Stomach (tissue), 8 donors: ENCODE measurements at regions not wholly inside any gene's neighbourhood (a gene's known extent, or its start where the extent isn't known, plus 50 kb on each side); places are given as distances from the start of the nearest gene placed in this dataset.
"Not testable (repeated sequence)": the region's sequence is repeated elsewhere in the genome, so short reads cannot be mapped to it uniquely, and the experiment has no call there.

Source experiments
- DNase-seq, 2 donors: peaks; one replicate each; pipeline versions ENCODE4 v3.0.0 to v3.0.0-alpha.2; 2013 to 2019
- H3K27ac ChIP-seq, 5 donors: fragments of 200-600 bp in 4 of 5; sonication (generic) in 4 of 5; one replicate each; pipeline ENCODE4 v1.5.1; 2013 to 2019; ENCODE audit warnings: mild to moderate bottlenecking in 1 of 5, moderate library complexity in 1 of 5
- H3K27me3 ChIP-seq, 3 donors: fragments of 200-600 bp; sonication (generic); one replicate each; pipeline ENCODE4 v1.5.1; 2017 to 2019; ENCODE audit warnings: mixed run types in 1 of 3
- H3K36me3 ChIP-seq, 4 donors: fragments of 200-600 bp; sonication (generic); 1 replicate in 3 of 4; 2 replicates in 1 of 4; pipeline ENCODE4 v1.5.1; 2016 to 2019
- H3K4me1 ChIP-seq, 4 donors: fragments of 200-600 bp; sonication (generic); one replicate each; pipeline ENCODE4 v1.5.1; 2016 to 2019
- H3K4me3 ChIP-seq, 4 donors: fragments of 200-600 bp; sonication (generic) in 3 of 4; one replicate each; pipeline ENCODE4 v1.5.1; 2016 to 2019; ENCODE audit warnings: mild to moderate bottlenecking in 1 of 4
- H3K9me3 ChIP-seq, 4 donors: fragments of 200-600 bp; sonication (generic); one replicate each; pipeline ENCODE4 v1.5.1; 2016 to 2019
- EP300 ChIP-seq: sonication (generic); formaldehyde crosslinking; IDR thresholded peaks from one replicate; pipeline ENCODE4 v1.6.1; 2017; ENCODE audit warnings: antibody characterized with exemption
- POLR2A ChIP-seq, 4 donors: fragments of 450-650 bp; IDR thresholded peaks; one replicate each; pipeline ENCODE4 v1.6.1; 2016; ENCODE audit warnings: antibody characterized with exemption in 4 of 4, control low read depth in 2 of 4, mild to moderate bottlenecking in 1 of 4, moderate library complexity in 1 of 4
- POLR2AphosphoS5 ChIP-seq, 3 donors: sonication (generic); formaldehyde crosslinking; IDR thresholded peaks; one replicate each; pipeline ENCODE4 v1.6.1; 2016; ENCODE audit warnings: antibody characterized with exemption in 3 of 3
- WGBS, 5 donors: extraction: QIAGEN DNeasy Blood & Tissue Kit in 3 of 5; methylation state at CpG; one replicate each; pipeline versions ENCODE4 v1.1.5 to v1.1.7; 2013 to 2018; 5-methylcytosine and 5-hydroxymethylcytosine counted together
- intact Hi-C: fragments of 100-400 bp; cut with DNase I; formaldehyde crosslinking; loops from one replicate; pipeline ENCODE4 v1.15.1; 2023; ENCODE audit warnings: low total_unique reads
- TF ChIP-seq, protein P1 (sequence below), 7 experiments: fragments of 450-650 bp in 4 of 7; fragments of 200-600 bp in 3 of 7; sonication (generic) in 3 of 7; IDR thresholded peaks; one replicate each; pipeline ENCODE4 v1.5.1; 2016 to 2019; ENCODE audit warnings: antibody characterized with exemption in 7 of 7, control low read depth in 2 of 7, mild to moderate bottlenecking in 1 of 7
- donor health status: healthy with polysubstance abuse.
- donor health status: Bipolar disorder and iron deficiency.
- donor health status: healthy.

- Histone ChIP-seq H3K27me3 (no peaks in the 10 kb centered on the region), H3K9me3 (peaks cover 0 to 6% (median 0%) of the 10 kb centered on the region in 4 donors), H3K27ac (no peak overlapping the region), H3K36me3 (no peaks in the 10 kb centered on the region), H3K4me3 (no peak overlapping the region), H3K4me1 (no peaks in the 10 kb centered on the region)
- intact Hi-C loops, result no loop called here
- no peak for DNase-seq
- WGBS, 5 donors, result 76 to 89% (median 81%) methylated on average over 4 to 9 of the region's 9 CpGs
- TF ChIP-seq, protein P1, sequence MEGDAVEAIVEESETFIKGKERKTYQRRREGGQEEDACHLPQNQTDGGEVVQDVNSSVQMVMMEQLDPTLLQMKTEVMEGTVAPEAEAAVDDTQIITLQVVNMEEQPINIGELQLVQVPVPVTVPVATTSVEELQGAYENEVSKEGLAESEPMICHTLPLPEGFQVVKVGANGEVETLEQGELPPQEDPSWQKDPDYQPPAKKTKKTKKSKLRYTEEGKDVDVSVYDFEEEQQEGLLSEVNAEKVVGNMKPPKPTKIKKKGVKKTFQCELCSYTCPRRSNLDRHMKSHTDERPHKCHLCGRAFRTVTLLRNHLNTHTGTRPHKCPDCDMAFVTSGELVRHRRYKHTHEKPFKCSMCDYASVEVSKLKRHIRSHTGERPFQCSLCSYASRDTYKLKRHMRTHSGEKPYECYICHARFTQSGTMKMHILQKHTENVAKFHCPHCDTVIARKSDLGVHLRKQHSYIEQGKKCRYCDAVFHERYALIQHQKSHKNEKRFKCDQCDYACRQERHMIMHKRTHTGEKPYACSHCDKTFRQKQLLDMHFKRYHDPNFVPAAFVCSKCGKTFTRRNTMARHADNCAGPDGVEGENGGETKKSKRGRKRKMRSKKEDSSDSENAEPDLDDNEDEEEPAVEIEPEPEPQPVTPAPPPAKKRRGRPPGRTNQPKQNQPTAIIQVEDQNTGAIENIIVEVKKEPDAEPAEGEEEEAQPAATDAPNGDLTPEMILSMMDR (IDR thresholded peaks at IDR 0.05), result no peak
- TF ChIP-seq POLR2AphosphoS5 (IDR thresholded peaks at IDR 0.05) (no peak), EP300 (no peak), POLR2A (IDR thresholded peaks at IDR 0.05) (no peak)
Measured at GRCh38 chr14:89096946-89097345, 272.5 kb downstream of the TTC8 start.

DNA sequence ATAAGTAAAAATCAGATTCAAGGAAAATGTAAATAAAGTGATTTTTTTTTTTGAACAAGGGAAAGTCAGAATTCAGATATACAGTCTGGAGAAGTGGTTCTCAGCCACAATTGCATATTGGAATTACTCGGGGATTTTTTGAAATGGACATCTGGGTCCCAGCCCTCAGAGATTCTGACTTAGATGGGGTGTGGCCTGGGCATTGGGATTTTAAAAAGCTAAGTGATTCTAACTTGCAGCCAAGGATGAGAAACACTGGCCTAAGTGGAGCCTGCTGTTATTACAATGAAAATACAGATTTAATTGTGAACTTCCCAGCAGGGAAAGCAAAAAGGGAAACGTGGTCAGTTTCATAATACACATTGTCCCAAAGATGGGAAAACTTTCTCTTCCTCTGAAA is 273.8 kb downstream of the TTC8 start:
- Histone ChIP-seq H3K27ac (no peak overlapping the region), H3K4me3 (no peak overlapping the region), H3K4me1 (no peaks in the 10 kb centered on the region), H3K36me3 (no peaks in the 10 kb centered on the region), H3K9me3 (no peaks in the 10 kb centered on the region), H3K27me3 (no peaks in the 10 kb centered on the region)
- no peak for TF ChIP-seq POLR2AphosphoS5 (IDR thresholded peaks at IDR 0.05)
- no peak for TF ChIP-seq POLR2A (IDR thresholded peaks at IDR 0.05)
- no peak for DNase-seq
- WGBS, 5 donors, result 60 to 76% (median 71%) methylated on average over 2 of the region's 2 CpGs
- intact Hi-C loops, result no loop called here

GRCh38 chr14:89104171-89104817 is 279.8 kb downstream of the TTC8 start:
- peaks cover 0 to 10% (median 8%) of the 10 kb centered on the region in 4 donors for H3K9me3 ChIP-seq
- H3K27ac ChIP-seq, H3K36me3 ChIP-seq, H3K27me3 ChIP-seq, H3K4me3 ChIP-seq, DNase-seq, H3K4me1 ChIP-seq, intact Hi-C loops: not testable (repeated sequence)
- WGBS, 5 donors, result 70 to 78% (median 76%) methylated on average over 7 to 10 of the region's 10 CpGs

DNA sequence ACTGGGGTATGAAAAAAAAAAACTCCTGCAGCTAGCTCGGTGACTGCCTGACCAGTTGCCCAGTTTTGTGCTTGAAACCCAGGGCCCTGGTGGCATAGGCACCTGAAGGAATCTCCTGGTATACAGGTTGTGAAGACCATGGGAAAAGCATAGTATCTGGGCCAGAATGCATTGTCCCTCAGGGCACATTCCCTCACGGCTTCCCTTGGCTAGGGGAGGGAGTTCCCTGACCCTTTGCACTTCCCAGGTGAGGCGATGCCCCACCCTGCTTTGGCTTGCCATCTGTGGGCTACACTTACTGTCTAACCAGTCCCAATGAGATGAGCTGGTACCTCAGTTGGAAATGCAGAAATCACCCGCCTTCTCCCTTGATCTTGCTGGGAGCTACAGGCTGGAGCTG is 280.4 kb downstream of the TTC8 start:
- H3K4me1 ChIP-seq, H3K4me3 ChIP-seq, DNase-seq, H3K36me3 ChIP-seq, H3K27me3 ChIP-seq, H3K27ac ChIP-seq, intact Hi-C loops: not testable (repeated sequence)
- 88 to 90% (median 89%) methylated on average over 4 of the region's 4 CpGs for WGBS, 5 donors
- peaks cover 0 to 10% (median 8%) of the 10 kb centered on the region in 4 donors for H3K9me3 ChIP-seq
